Upper lobe of left lung (tissue), 6 donors: ENCODE measurements at regions not wholly inside any gene's neighbourhood (a gene's known extent, or its start where the extent isn't known, plus 50 kb on each side); places are given as distances from the start of the nearest gene placed in this dataset.

Experiments
- ATAC-seq, 2 donors: fragments of 200-7000 bp; cut with Tn5 transposase; one replicate each; pipeline ENCODE4 v1.9.1; 2022; ENCODE audit warnings: mild to moderate bottlenecking in 2 of 2, moderate library complexity in 2 of 2; ENCODE audit not compliant: low FRiP score in 2 of 2
- DNase-seq, 2 donors: peaks; one replicate each; pipeline ENCODE4 v3.0.0-alpha.2; 2019 to 2020
- H3K27ac ChIP-seq, 4 donors: fragments of 200-600 bp; sonication (generic); one replicate each; pipeline ENCODE4 v1.5.1; 2016 to 2019
- H3K27me3 ChIP-seq, 4 donors: fragments of 200-600 bp; sonication (generic); one replicate each; pipeline ENCODE4 v1.5.1; 2017 to 2019
- H3K36me3 ChIP-seq, 4 donors: fragments of 200-600 bp; sonication (generic); one replicate each; pipeline ENCODE4 v1.5.1; 2016 to 2019
- H3K4me1 ChIP-seq, 4 donors: fragments of 200-600 bp; sonication (generic); one replicate each; pipeline ENCODE4 v1.5.1; 2018 to 2019
- H3K4me3 ChIP-seq, 4 donors: fragments of 200-600 bp; sonication (generic); one replicate each; pipeline ENCODE4 v1.5.1; 2017 to 2019; ENCODE audit warnings: mild to moderate bottlenecking in 2 of 4, moderate library complexity in 1 of 4
- H3K9me3 ChIP-seq, 4 donors: fragments of 200-600 bp; sonication (generic); one replicate each; pipeline ENCODE4 v1.5.1; 2018 to 2019
- CTCF ChIP-seq, 6 experiments: fragments of 450-650 bp in 4 of 6; fragments of 200-600 bp in 2 of 6; sonication (generic) in 2 of 6; IDR thresholded peaks; one replicate each; pipeline ENCODE4 v1.5.1; 2016 to 2019; ENCODE audit warnings: antibody characterized with exemption in 6 of 6
- EP300 ChIP-seq, 4 donors: sonication (generic); formaldehyde crosslinking; IDR thresholded peaks; one replicate each; pipeline ENCODE4 v1.5.1; 2017; ENCODE audit warnings: antibody characterized with exemption in 4 of 4, control low read depth in 2 of 4
- POLR2A ChIP-seq, 4 donors: fragments of 450-650 bp; IDR thresholded peaks; one replicate each; pipeline ENCODE4 v1.5.1; 2016 to 2017; ENCODE audit warnings: antibody characterized with exemption in 4 of 4, mild to moderate bottlenecking in 2 of 4
- POLR2AphosphoS5 ChIP-seq, 2 donors: sonication (generic); formaldehyde crosslinking; IDR thresholded peaks; one replicate each; pipeline ENCODE4 v1.5.1; 2017; ENCODE audit warnings: antibody characterized with exemption in 2 of 2
- WGBS, 2 donors: methylation state at CpG; one replicate each; pipeline ENCODE4 v1.1.5; 2017 to 2018; 5-methylcytosine and 5-hydroxymethylcytosine counted together
- small RNA-seq, 4 donors: library from RNA; depleted of rRNA; stranded (forward); fragments of <200 nt; gene quantifications; one replicate each; pipeline ENCODE3, GENCODE V24; 2016
- donor health status: DM: no; HTN: no; CAD: no; lungs with moderate emphysema.
- donor health status: DM: no; HTN: yes; CAD: no; lungs with severe emphysema.

GRCh38 chr2:192250961-192251360, 56.2 kb upstream of the TMEFF2 start:
- Histone ChIP-seq H3K4me3 (no peak overlapping the region), H3K36me3 (no peaks in the 10 kb centered on the region), H3K27ac (no peak overlapping the region), H3K27me3 (no peaks in the 10 kb centered on the region), H3K4me1 (no peaks in the 10 kb centered on the region), H3K9me3 (no peaks in the 10 kb centered on the region)
- ATAC-seq (no peak), DNase-seq (no peak)
- TF ChIP-seq CTCF (IDR thresholded peaks at IDR 0.05) = no peak
- no peak for TF ChIP-seq EP300 (IDR thresholded peaks at IDR 0.05)
- no peak for TF ChIP-seq POLR2A (IDR thresholded peaks at IDR 0.05)
- no peak for TF ChIP-seq POLR2AphosphoS5 (IDR thresholded peaks at IDR 0.05)

- TF ChIP-seq CTCF (IDR thresholded peaks at IDR 0.05) (no peak), POLR2A (IDR thresholded peaks at IDR 0.05) (no peak)
- Histone ChIP-seq H3K4me1 (no peaks in the 10 kb centered on the region), H3K27me3 (no peaks in the 10 kb centered on the region), H3K4me3 (no peak overlapping the region), H3K9me3 (no peaks in the 10 kb centered on the region), H3K27ac (no peak overlapping the region), H3K36me3 (no peaks in the 10 kb centered on the region)
- DNase-seq (no peak), ATAC-seq (no peak)
- 87 to 88% methylated on average over 3 of the region's 3 CpGs for WGBS, 2 donors
Measured at GRCh38 chr2:192247456-192247855, 52.7 kb upstream of the TMEFF2 start.

- Histone ChIP-seq H3K27me3 (no peaks in the 10 kb centered on the region), H3K4me3 (no peak overlapping the region), H3K9me3 (no peaks in the 10 kb centered on the region), H3K27ac (no peak overlapping the region), H3K4me1 (no peaks in the 10 kb centered on the region), H3K36me3 (no peaks in the 10 kb centered on the region)
- ATAC-seq (no peak), DNase-seq (no peak)
- TF ChIP-seq CTCF (IDR thresholded peaks at IDR 0.05) (no peak), EP300 (IDR thresholded peaks at IDR 0.05) (no peak), POLR2AphosphoS5 (IDR thresholded peaks at IDR 0.05) (no peak), POLR2A (IDR thresholded peaks at IDR 0.05) (no peak)
- 83 to 91% methylated on average over 3 of the region's 3 CpGs for WGBS, 2 donors
Measured at GRCh38 chr2:192246297-192246696, 51.6 kb upstream of the TMEFF2 start.

- Histone ChIP-seq H3K27me3 (no peaks in the 10 kb centered on the region), H3K4me3 (no peak overlapping the region), H3K9me3 (no peaks in the 10 kb centered on the region), H3K27ac (no peak overlapping the region), H3K36me3 (no peaks in the 10 kb centered on the region), H3K4me1 (no peaks in the 10 kb centered on the region)
- TF ChIP-seq CTCF (IDR thresholded peaks at IDR 0.05) = no peak
- no peak for TF ChIP-seq POLR2AphosphoS5 (IDR thresholded peaks at IDR 0.05)
- no peak for TF ChIP-seq EP300 (IDR thresholded peaks at IDR 0.05)
- TF ChIP-seq POLR2A (IDR thresholded peaks at IDR 0.05) = no peak
- WGBS, 2 donors = 89 to 94% methylated on average over 3 of the region's 3 CpGs
- DNase-seq = no peak
- ATAC-seq = no peak
Measured at GRCh38 chr2:192245329-192245728, 50.6 kb upstream of the TMEFF2 start.

Small RNA genes lying in the stretch of these regions (small RNA-seq; reads per million reads assigned to genes)
- gene AC068135.1 (0 reads per million in 4 donors), gene AC074290.1 (0 reads per million in 4 donors), gene RF00017 (0 reads per million in 4 donors), gene RF00273 (0 to 0.07 (median 0.03) reads per million in 4 donors), gene RNU6-169P (0 reads per million in 4 donors)
